ENCODE measurements at regions not wholly inside any gene's neighbourhood (a gene's known extent, or its start where the extent isn't known, plus 50 kb on each side); places are given as distances from the start of the nearest gene placed in this dataset.

- Histone ChIP-seq H3K4ac (ENCODE audit: low read depth, low read length) (no peak overlapping the region), H3K9ac (ENCODE audit: low read depth, low read length) (no peak overlapping the region), H4K8ac (ENCODE audit: low read depth in 2 of 2, low read length in 2 of 2) (no peak overlapping the region), H3K79me1 (ENCODE audit: low read depth in 1 of 2, low read length in 2 of 2) (no peaks in the 10 kb centered on the region), H3K9me1 (ENCODE audit: insufficient read depth, low read length) (no peaks in the 10 kb centered on the region), H2AFZ (replicated peaks; ENCODE audit: low read length, poor library complexity) (no peak overlapping the region), H2AK5ac (ENCODE audit: low read depth, low read length) (no peak overlapping the region), H3K23ac (ENCODE audit: low read depth, low read length) (no peak overlapping the region), H3K27ac (ENCODE audit: insufficient read depth, low read length) (no peak overlapping the region), H2BK5ac (ENCODE audit: low read depth, low read length, poor library complexity, severe bottlenecking) (no peak overlapping the region), H3K56ac (ENCODE audit: extremely low read depth, insufficient read depth, low read length) (no peak overlapping the region), H3K36me3 (ENCODE audit: control insufficient read depth, insufficient read depth, low read length) (no peaks in the 10 kb centered on the region), H2BK15ac (ENCODE audit: low read depth, low read length) (no peak overlapping the region), H2AK9ac (replicated peaks; ENCODE audit: low read depth, low read length, poor library complexity) (no peak overlapping the region), H2BK120ac (ENCODE audit: low read depth, low read length) (no peak overlapping the region), H3K14ac (replicated peaks; ENCODE audit: low read depth, low read length) (no peak overlapping the region), H4K5ac (ENCODE audit: low read depth, low read length) (no peak overlapping the region), H3K4me2 (ENCODE audit: low read depth, low read length) (no peak overlapping the region), H4K20me1 (ENCODE audit: insufficient read depth, low read length) (no peaks in the 10 kb centered on the region), H4K91ac (ENCODE audit: insufficient read depth, low read depth, low read length) (no peak overlapping the region), H3K4me3 (ENCODE audit: insufficient read depth, low read depth, low read length) (no peak overlapping the region), H3K18ac (ENCODE audit: low read depth, low read length) (no peak overlapping the region), H3K4me1 (ENCODE audit: control insufficient read depth, insufficient read depth, low read length) (no peaks in the 10 kb centered on the region), H3K27me3 (ENCODE audit: control insufficient read depth, insufficient read depth, low read length) (no peaks in the 10 kb centered on the region), H3K9me3 (ENCODE audit: control insufficient read depth, insufficient read depth, low read length) (peaks cover 16% of the 10 kb centered on the region), H2BK20ac (ENCODE audit: low read depth, low read length) (no peak overlapping the region)
- WGBS, 2 experiments (ENCODE audit: extremely low coverage in 2 of 2, insufficient read length in 1 of 2): no CpG with 5 or more reads among the region's 3 CpGs
- dilution Hi-C loops (cut with HindIII; ENCODE audit: low sequenced_read_pairs, unreplicated experiment) (no loop called here), intact Hi-C loops (cut with micrococcal nuclease) (no loop called here), in situ Hi-C loops (cut with MboI; ENCODE audit: low sequenced_read_pairs) (no loop called here)
- no peak for TF ChIP-seq BHLHE40 (IDR thresholded peaks at IDR 0.05; ENCODE audit: low read depth, low read length)
- no peak for TF ChIP-seq FOS (IDR thresholded peaks at IDR 0.05; ENCODE audit: low read depth, low read length)
- TF ChIP-seq MAFK (IDR thresholded peaks at IDR 0.05; ENCODE audit: low read depth, low read length): no peak
- no peak for TF ChIP-seq SMC3 (IDR thresholded peaks at IDR 0.05; ENCODE audit: low read depth, low read length)
- TF ChIP-seq RAD21 (IDR thresholded peaks at IDR 0.05; ENCODE audit: low read length): no peak
- no peak for TF ChIP-seq RFX5 (IDR thresholded peaks at IDR 0.05; ENCODE audit: low read depth, low read length)
- no peak for TF ChIP-seq ELK1 (IDR thresholded peaks at IDR 0.05; ENCODE audit: borderline replicate concordance, low read depth, low read length)
- CTCF ChIA-PET: no interaction called here
- POLR2A ChIA-PET (ENCODE audit: unreplicated experiment): no interaction called here
- BruUV-seq (replicated peaks): no TSS peak
- ATAC-seq (ENCODE audit: low read depth) (no peak), DNase-seq (no peak)
Observed at GRCh38 chr7:54349229-54349628, 192.9 kb upstream of the VSTM2A start.
